SIG-M5 treated with dmso at 0.1 percent for 504 hours (cell line): ENCODE measurements at regions not wholly inside any gene's neighbourhood (a gene's known extent, or its start where the extent isn't known, plus 50 kb on each side); places are given as distances from the start of the nearest gene placed in this dataset.
A peak's percentile ranks its signal among the peaks of the same experiment; 100 is the strongest.
"Not testable (repeated sequence)": the region's sequence is repeated elsewhere in the genome, so short reads cannot be mapped to it uniquely, and the experiment has no call there.

Experiments
- DNase-seq: peaks from one replicate; lab custom pipeline; 2025; ENCODE audit not compliant: unreplicated experiment; lab: John Stamatoyannopoulos, UW

DNA sequence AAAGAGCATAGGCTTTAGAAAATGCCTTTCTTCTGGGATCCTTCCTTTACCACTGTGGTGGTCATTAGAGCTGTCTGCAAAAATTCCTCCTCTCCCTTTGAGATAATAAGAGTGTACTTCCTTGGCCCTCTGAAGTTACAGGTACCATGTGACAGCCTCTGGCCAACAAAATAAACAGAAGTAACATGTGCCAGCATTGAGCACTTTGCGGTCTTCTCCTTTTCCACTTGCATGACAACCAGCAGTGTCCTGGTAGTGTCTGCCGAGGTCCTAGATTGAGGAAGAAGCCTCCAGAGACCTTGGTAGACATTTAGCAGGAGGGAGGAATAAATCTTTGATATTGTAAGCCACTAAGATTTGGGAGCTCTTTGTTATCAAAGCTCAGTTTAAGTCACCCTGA is 87.5 kb upstream of the ARID1B start:
- peak; percentile 43 for DNase-seq

DNA sequence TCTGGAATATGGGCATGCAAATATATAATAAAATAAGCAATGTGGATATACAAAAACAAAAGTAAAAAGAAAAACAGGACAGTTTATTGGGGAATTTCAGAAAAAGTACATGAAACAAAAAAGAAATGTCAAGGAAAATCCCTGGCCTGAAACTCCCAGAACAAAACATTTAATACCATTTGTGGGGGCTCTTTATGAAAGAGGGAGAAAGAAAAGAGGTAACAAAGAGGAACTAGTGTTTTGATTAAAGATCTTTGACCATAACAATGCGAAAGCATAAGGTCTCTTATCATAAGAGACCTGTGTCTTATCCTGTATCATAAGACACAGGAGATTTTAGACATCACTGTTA is 88.6 kb upstream of the ARID1B start:
- no peak for DNase-seq

GRCh38 chr6:156687789-156688619 is 89.2 kb upstream of the ARID1B start:
- no peak for DNase-seq

- DNase-seq: peak; percentile 64
These were observed 90.0 kb upstream of the ARID1B start for GRCh38 chr6:156686995-156687788.

DNA sequence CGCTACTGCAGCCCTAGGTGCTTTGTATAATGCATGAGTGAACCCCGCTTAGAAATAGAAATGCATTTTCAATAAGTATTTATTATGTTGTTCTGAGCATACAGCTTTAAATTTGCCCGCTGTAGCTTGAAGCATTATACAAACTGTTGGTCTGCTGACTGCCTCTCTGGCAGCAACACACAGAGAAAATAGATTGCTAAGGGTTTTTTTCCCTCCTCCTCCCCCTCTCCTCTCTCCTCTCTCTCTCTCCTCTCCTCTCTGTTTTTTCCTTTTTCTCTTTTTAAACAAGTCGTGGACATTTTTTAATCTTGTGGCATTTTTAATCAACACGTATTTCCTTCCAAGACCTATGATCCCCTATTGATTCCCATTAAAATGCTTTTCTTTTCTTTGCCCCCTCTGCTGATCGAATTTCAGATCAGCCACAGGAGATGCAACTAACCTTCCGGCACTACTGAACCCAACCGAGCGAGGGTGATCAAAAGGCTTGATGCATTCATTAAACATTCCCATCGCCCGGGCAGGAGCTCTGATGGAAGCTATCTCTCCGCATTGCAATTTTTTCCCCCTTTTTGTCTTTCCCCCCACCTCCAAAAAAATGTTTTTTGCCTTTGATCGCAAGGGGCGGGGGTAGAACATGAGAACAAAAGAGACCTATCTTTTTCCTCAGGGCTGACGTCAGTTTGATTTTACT is 90.7 kb upstream of the ARID1B start:
- peak; percentile 59 for DNase-seq

GRCh38 chr6:156685823-156686222 is 91.4 kb upstream of the ARID1B start:
- no peak for DNase-seq

- DNase-seq: no peak
These were observed 93.4 kb upstream of the ARID1B start for GRCh38 chr6:156683821-156684220.

DNA sequence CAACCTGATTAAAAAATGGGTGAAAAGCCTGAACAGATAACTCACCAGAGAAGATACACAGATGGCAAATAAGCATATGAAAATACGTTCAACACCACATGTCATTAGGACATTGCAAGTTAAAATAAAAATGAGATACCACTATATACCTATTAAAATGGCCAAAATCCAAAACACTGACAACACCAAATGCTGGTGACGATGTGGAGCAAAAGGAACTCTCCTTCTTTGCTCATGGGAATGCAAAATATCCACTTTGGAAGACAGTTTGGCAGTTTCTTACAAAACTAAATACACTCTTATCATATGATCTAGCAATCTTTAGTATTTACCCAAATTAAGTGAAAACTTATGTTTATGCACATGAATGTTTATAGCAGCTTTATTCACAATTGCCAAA is 100.5 kb upstream of the ARID1B start:
- DNase-seq: no peak

DNA sequence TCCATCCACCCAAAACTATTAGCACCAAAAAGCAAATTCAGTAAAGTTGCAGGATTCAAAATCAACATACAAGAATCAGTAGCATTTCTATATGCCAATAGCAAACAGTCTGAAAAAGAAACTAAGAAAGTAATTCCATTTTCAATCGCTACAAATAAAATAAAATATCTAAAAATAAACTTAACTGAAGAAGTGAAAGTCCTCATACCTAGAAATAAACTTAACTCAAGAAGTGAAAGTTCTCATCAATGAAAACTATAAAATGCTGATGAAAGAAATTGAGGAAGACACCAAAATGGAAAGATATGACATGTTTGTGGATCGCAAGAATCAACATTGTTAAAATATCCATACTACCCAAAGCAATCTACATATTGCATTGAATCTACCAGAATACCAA is 103.0 kb upstream of the ARID1B start:
- DNase-seq: no peak

- not testable (repeated sequence) for DNase-seq
These were observed 107.1 kb upstream of the ARID1B start for GRCh38 chr6:156670097-156670496.

DNA sequence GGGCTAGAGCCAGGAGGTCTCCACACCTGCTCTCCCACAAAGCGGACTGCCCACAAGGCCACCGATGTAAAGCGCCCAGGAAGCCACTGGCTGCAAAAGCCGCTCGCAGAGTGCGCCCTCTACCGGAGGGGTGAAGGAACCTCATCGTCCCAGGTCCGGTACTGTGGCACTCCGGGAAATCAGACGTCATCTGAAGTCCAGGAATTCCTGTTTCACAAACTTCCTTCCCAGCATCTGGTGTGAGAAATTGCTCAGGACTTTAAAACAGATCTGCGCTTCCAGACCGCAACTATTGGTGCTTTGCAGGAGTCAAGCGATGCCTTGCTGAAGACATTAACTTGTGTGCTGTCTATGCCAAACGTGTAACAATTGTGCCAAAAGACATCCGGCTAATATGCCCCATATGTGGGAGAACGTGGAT is 115.1 kb upstream of the ARID1B start:
- DNase-seq: no peak

DNA sequence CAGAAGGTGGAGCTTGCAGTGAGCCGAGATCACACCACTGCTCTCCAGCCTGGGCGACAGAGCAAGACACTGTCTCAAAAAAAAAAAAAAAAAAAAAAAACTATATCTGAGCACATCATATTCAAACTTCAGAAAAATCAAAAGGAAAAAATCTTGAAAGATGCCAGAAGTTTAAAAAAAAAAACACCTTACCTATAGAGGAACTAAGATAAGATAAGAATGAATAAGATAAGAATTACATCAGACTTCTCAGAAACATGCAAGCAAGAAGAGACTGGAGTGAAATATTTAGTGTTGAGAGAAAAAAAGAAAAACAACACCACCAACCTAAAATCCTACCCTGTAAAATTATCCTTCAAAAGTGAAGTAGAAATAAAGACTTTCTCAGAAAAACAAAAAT is 116.8 kb upstream of the ARID1B start:
- no peak for DNase-seq

DNA sequence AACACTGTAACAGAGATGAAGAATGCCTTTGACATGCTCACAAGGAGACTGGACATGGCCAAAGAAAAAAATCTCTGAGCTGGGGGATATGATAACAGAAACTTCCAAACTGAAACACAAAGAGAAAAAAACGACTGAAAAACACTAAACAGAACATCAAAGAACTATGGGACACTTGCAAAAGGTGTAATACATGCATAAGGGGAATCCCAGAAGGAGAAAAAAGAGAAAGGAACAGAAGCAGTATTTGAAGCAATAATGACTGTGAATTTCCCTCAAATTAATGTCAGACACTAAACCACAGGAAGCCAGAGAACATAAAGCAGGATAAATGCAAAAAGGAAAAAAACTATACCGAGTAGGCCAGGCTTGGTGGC is 117.4 kb upstream of the ARID1B start:
- DNase-seq: no peak

DNA sequence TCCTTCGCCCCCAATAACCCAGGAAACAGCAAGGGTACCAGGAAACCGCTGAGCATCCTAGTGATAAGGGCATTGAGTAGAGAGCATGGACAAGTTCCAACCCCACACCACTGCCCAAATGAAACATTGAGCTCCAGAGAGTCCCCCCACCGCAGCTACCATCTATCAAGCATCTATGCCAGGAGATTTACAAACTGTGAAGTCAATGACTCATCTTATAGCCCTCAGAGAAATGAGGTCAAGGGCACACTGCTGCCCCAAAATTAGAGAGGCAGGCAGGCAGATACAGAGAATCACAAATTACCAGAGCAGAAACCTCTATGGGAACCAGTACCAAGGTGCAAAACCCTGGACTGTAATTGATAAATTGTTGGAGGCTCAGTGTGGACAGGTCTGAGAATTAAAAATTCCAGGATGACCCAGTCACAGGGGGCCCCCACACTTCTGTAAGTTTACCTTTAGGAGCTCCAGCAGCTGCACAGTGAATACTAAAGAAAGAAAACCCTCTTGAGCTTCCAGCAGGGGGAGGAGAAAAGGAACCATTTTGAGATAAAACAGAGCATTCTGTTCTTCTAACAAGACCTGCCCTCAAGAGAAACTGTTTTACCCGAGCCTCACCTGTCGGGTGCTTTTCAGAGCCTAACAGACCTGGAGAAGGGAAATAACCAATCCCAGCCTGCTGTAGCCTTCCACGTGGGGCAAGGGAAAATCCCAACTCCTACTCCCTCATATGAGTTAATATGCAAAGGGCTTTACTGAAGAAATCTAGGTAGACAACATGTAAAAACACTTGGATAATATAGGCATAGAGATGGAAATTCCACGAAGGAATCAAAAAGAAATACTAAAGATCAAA is 118.0 kb upstream of the ARID1B start:
- DNase-seq: no peak

- no peak for DNase-seq
These were observed 118.8 kb upstream of the ARID1B start for GRCh38 chr6:156658186-156658965.

- DNase-seq: no peak
These were observed 119.9 kb upstream of the ARID1B start for GRCh38 chr6:156657296-156657695.

DNA sequence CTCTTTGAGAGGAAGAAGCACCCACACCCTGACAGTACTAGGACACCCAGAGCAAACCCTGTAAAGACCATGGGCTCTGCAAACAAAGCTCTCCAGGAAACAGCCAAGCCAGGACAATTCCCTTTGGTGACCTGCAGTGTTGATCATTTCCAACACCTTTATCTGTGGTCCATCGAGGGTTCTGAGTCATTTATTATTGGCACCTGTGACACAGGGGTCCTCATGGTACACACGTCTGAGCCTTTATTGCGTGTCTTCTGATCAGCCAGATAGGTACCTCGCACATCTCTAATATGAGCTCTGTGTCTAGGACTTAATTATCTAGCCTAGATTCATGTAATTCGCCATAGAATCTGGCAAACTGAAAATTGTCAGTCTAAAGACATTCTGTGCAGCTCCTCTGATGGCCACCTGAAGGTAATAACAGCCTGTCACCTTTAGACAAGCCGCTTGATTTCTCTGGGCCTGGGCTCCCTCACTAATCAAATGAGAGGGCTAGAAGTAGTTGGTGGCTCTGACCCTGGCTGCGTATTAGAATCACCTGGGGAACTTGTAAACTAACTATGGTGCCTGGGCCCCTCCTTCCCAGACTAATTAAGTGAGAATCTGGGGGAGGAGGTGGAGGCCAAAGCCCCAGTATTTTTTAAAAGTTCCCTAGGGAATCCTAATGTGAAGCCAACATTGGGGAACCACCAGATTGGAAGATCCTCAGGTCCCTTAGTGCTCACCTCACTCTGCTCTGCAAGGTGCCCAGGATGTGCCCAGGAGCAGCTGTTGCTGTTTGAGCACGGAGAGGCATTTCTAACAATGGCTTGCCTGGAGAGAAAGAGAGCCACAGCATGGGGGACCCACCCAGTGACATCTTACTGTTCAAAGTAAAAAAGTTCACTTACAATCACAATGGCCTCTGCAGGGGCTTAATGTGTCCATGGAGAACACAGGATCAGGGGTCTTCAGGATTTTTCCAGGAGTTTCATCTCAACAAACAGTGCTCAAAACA is 122.0 kb upstream of the ARID1B start:
- DNase-seq: no peak

- DNase-seq: no peak
These were observed 124.9 kb upstream of the ARID1B start for GRCh38 chr6:156652231-156652750.

- no peak for DNase-seq
These were observed 125.7 kb upstream of the ARID1B start for GRCh38 chr6:156651486-156651885.
